B cell (primary cell): ENCODE measurements at regions not wholly inside any gene's neighbourhood (a gene's known extent, or its start where the extent isn't known, plus 50 kb on each side); places are given as distances from the start of the nearest gene placed in this dataset.

Experiments
- ATAC-seq: fragments of 200-7000 bp; cut with Tn5 transposase; one replicate; pipeline ENCODE4 v1.10.0; 2021; ENCODE audit warnings: low read depth, mild to moderate bottlenecking, moderate number of reproducible peaks, moderate library complexity
- CTCF ChIA-PET: fragments of 350-600 bp; sonication (Branson Sonifier 250); formaldehyde crosslinking; loops from one replicate; lab custom pipeline; 2021; ENCODE audit warnings: antibody characterized with exemption, inconsistent platforms; lab: Charles Lee
- POLR2A ChIA-PET: fragments of 350-600 bp; sonication (Branson Sonifier 250); formaldehyde crosslinking; loops from one replicate; lab custom pipeline; 2021; ENCODE audit warnings: antibody characterized with exemption; lab: Charles Lee
- DNase-seq: peaks from one replicate; pipeline ENCODE4 v3.0.0; 2013
- H2AFZ ChIP-seq: 2 replicates; pipeline ENCODE4 v1.6.1; 2012; ENCODE audit warnings: mild to moderate bottlenecking, low read depth, low read length; ENCODE audit not compliant: insufficient read depth, poor library complexity, severe bottlenecking
- H3K27ac ChIP-seq, 2 donors: 1 replicate in 1 of 2; 2 replicates in 1 of 2; pipeline ENCODE4 v1.5.1; 2012 to 2013; ENCODE audit warnings: low read length in 2 of 2, mild to moderate bottlenecking in 2 of 2, moderate library complexity in 1 of 2
- H3K27me3 ChIP-seq, 4 experiments: fragments of 200-600 bp in 1 of 4; sonication (generic) in 1 of 4; replicated peaks in 1 of 4; 1 replicate in 2 of 4; 2 replicates in 2 of 4; pipeline versions ENCODE4 v1.6.1 to v1.7.0; 2013 to 2016; ENCODE audit warnings: low read length in 3 of 4, mild to moderate bottlenecking in 2 of 4, mixed read lengths in 1 of 4, moderate library complexity in 1 of 4; ENCODE audit not compliant: insufficient read depth in 4 of 4, control insufficient read depth in 3 of 4; ENCODE audit errors: control extremely low read depth in 1 of 4
- H3K36me3 ChIP-seq, 2 experiments: replicated peaks in 1 of 2; 1 replicate in 1 of 2; 2 replicates in 1 of 2; pipeline versions ENCODE4 v1.6.1 to v1.7.1; 2013; ENCODE audit warnings: low read length in 1 of 2; ENCODE audit not compliant: insufficient read depth in 2 of 2, control insufficient read depth in 1 of 2; ENCODE audit errors: control extremely low read depth in 1 of 2, extremely low read depth in 1 of 2
- H3K4me1 ChIP-seq, 2 donors: fragments of 200-600 bp in 1 of 2; sonication (generic) in 1 of 2; 1 replicate in 1 of 2; 2 replicates in 1 of 2; pipeline versions ENCODE4 v1.5.1 to v1.6.1; 2013 to 2017; ENCODE audit warnings: low read length in 2 of 2; ENCODE audit not compliant: control insufficient read depth in 2 of 2, insufficient read depth in 2 of 2
- H3K4me2 ChIP-seq: replicated peaks from 2 replicates; pipeline ENCODE3; 2012; ENCODE audit warnings: mild to moderate bottlenecking, low read depth, low read length; ENCODE audit not compliant: poor library complexity, severe bottlenecking
- H3K4me3 ChIP-seq, 5 experiments: fragments of 200-600 bp in 1 of 5; sonication (generic) in 1 of 5; 1 replicate in 3 of 5; 2 replicates in 2 of 5; pipeline versions ENCODE4 v1.5.1 to v1.7.0; 2011 to 2016; ENCODE audit warnings: low read length in 4 of 5, mild to moderate bottlenecking in 4 of 5, low read depth in 2 of 5, control low read depth in 1 of 5, moderate library complexity in 1 of 5; ENCODE audit not compliant: insufficient read depth in 1 of 5; ENCODE audit errors: control extremely low read depth in 1 of 5, extremely low read depth in 1 of 5
- H3K79me2 ChIP-seq: fragments of 200-600 bp; sonication (generic); one replicate; pipeline ENCODE4 v1.6.0; 2016; ENCODE audit warnings: low read length; ENCODE audit not compliant: control insufficient read depth, insufficient read depth
- H3K9ac ChIP-seq: fragments of 200-600 bp; sonication (generic); 2 replicates; pipeline ENCODE4 v1.6.1; 2017; ENCODE audit warnings: mild to moderate bottlenecking, low read length, moderate library complexity
- H3K9me3 ChIP-seq, 3 donors: one replicate each; pipeline versions ENCODE4 v1.6.1 to v1.7.1; 2013; ENCODE audit warnings: low read length in 2 of 3; ENCODE audit not compliant: control insufficient read depth in 2 of 3, insufficient read depth in 1 of 3; ENCODE audit errors: control extremely low read depth in 1 of 3
- H4K20me1 ChIP-seq: 2 replicates; pipeline ENCODE4 v1.6.0; 2012; ENCODE audit warnings: mild to moderate bottlenecking, low read length; ENCODE audit not compliant: insufficient read depth, control insufficient read depth, poor library complexity, severe bottlenecking
- H3K27ac Mint-ChIP-seq: one replicate; pipeline ENCODE4 v1.8.0; 2021; ENCODE audit warnings: mixed read lengths
- H3K27me3 Mint-ChIP-seq: one replicate; pipeline ENCODE4 v1.8.0; 2021; ENCODE audit warnings: mixed read lengths
- H3K4me1 Mint-ChIP-seq: one replicate; pipeline ENCODE4 v1.8.0; 2021; ENCODE audit warnings: mixed read lengths
- H3K4me3 Mint-ChIP-seq: one replicate; pipeline ENCODE4 v1.8.0; 2021; ENCODE audit warnings: mixed read lengths
- H3K9me3 Mint-ChIP-seq: one replicate; pipeline ENCODE4 v1.8.0; 2022; ENCODE audit warnings: mixed read lengths; ENCODE audit not compliant: insufficient read depth
- EZH2 ChIP-seq: IDR thresholded peaks from 2 replicates; pipeline ENCODE4 v1.6.1; 2012; ENCODE audit warnings: borderline replicate concordance, low read depth, mild to moderate bottlenecking, moderate library complexity, low read length; ENCODE audit not compliant: insufficient read depth, poor library complexity, severe bottlenecking
- WGBS: methylation state at CpG from one replicate; pipeline ENCODE4 v1.1.5; 2013; ENCODE audit warnings: missing lambda C conversion rate; ENCODE audit not compliant: insufficient coverage; 5-methylcytosine and 5-hydroxymethylcytosine counted together
- intact Hi-C: fragments of 100-400 bp; cut with micrococcal nuclease; formaldehyde crosslinking; loops from one replicate; pipeline ENCODE4 v1.10.0; 2022
- TF ChIP-seq, protein P1 (sequence below): fragments of 200-600 bp; IDR thresholded peaks from one replicate; pipeline ENCODE4 v1.8.0; 2022; ENCODE audit warnings: antibody characterized with exemption, mild to moderate bottlenecking

DNA sequence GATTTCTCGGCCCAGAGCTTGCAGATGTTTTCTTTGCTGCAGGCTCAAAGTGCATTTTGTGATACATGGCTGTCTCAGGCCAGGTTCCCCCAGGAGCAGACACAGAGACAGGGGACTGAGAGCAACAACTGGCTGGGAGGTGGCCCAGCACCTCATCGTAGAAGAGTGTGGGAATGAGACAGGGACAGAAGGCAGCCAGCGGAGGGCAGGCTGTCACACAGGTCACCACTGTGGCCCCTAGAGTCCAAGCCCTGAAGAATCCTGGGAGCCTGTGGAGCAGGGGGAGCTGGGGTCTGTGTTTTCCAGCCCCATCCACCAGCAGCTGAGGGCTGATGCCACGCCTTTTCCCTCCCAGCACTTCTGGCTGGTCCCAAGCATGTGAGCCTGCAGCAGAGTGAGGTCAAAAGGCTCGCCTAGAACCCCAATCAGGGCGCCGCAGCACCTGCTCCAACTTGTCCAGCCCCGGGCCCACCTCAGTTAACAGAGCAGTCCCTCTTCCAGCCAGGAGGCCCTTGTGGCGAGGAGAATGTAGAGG is 723.8 kb downstream of the UQCRFS1 start:
- CTCF ChIA-PET, result no interaction called here
- H2AFZ ChIP-seq, result no peak overlapping the region

DNA sequence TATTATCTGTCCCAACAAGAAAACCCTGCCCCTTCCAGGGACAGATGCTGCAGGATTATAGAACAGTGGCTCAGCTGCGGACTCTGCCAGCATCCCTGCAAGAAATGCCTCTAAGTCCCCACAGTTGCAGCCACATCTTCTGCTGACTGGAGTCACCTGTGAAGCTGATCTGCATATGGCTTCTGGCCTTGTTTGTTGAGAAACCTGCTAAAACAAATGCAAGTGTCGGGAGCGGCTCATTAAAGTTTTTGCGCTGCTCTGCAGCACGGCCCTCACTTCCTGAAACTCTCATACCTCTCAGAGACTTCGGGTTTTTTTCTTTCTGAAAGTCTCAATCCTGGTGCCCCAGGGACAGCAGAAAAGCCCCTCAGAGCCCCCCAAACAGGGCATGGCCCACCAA is 725.0 kb downstream of the UQCRFS1 start:
- no peak for ATAC-seq
- 17% methylated on average over 6 of the region's 6 CpGs for WGBS
- Mint-ChIP-seq H3K4me1 (peaks cover 13% of the 10 kb centered on the region), H3K4me3 (no peak overlapping the region), H3K27me3 (no peaks in the 10 kb centered on the region), H3K9me3 (peaks cover 3% of the 10 kb centered on the region), H3K27ac (no peak overlapping the region)
- H3K4me3 ChIP-seq, result no peak overlapping the region
- H3K27ac ChIP-seq, result no peak overlapping the region
- H3K4me2 ChIP-seq, result peak overlapping the region; percentile 19
- CTCF ChIA-PET, result no interaction called here
- peaks cover 0 to 9% of the 10 kb centered on the region in 2 donors for H3K4me1 ChIP-seq
- H3K27me3 ChIP-seq, result no peaks in the 10 kb centered on the region
- peaks cover 0 to 14% (median 0%) of the 10 kb centered on the region in 3 donors for H3K9me3 ChIP-seq
- no peaks in the 10 kb centered on the region for H4K20me1 ChIP-seq
- TF ChIP-seq, protein P1, sequence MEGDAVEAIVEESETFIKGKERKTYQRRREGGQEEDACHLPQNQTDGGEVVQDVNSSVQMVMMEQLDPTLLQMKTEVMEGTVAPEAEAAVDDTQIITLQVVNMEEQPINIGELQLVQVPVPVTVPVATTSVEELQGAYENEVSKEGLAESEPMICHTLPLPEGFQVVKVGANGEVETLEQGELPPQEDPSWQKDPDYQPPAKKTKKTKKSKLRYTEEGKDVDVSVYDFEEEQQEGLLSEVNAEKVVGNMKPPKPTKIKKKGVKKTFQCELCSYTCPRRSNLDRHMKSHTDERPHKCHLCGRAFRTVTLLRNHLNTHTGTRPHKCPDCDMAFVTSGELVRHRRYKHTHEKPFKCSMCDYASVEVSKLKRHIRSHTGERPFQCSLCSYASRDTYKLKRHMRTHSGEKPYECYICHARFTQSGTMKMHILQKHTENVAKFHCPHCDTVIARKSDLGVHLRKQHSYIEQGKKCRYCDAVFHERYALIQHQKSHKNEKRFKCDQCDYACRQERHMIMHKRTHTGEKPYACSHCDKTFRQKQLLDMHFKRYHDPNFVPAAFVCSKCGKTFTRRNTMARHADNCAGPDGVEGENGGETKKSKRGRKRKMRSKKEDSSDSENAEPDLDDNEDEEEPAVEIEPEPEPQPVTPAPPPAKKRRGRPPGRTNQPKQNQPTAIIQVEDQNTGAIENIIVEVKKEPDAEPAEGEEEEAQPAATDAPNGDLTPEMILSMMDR, result no peak
- no peak for TF ChIP-seq EZH2
- H3K9ac ChIP-seq, result no peak overlapping the region
- POLR2A ChIA-PET, result no interaction called here
- H2AFZ ChIP-seq, result peak overlapping the region; percentile 49
- intact Hi-C loops, result no loop called here
- no peak for DNase-seq
- no peaks in the 10 kb centered on the region for H3K36me3 ChIP-seq
- H3K79me2 ChIP-seq, result no peaks in the 10 kb centered on the region

More for the DNA sequence above, 723.8 kb downstream of the UQCRFS1 start:
- 83% methylated on average over 5 of the region's 9 CpGs for WGBS
- Histone ChIP-seq H3K4me2 (no peak overlapping the region), H3K36me3 (no peaks in the 10 kb centered on the region), H3K4me3 (no peak overlapping the region), H3K9me3 (peaks cover 0 to 14% (median 0%) of the 10 kb centered on the region in 3 donors), H3K9ac (no peak overlapping the region), H3K79me2 (no peaks in the 10 kb centered on the region), H3K27ac (no peak overlapping the region), H4K20me1 (no peaks in the 10 kb centered on the region), H3K27me3 (no peaks in the 10 kb centered on the region), H3K4me1 (peaks cover 0 to 9% of the 10 kb centered on the region in 2 donors)
- Mint-ChIP-seq H3K27me3 (no peaks in the 10 kb centered on the region), H3K4me3 (no peak overlapping the region), H3K4me1 (peaks cover 13% of the 10 kb centered on the region), H3K27ac (no peak overlapping the region), H3K9me3 (no peaks in the 10 kb centered on the region)
- no peak for TF ChIP-seq EZH2
- TF ChIP-seq, protein P1, result no peak
- ATAC-seq, result no peak
- intact Hi-C loops, result no loop called here
- DNase-seq, result no peak
- POLR2A ChIA-PET, result no interaction called here
